CD14-positive monocyte (primary cell): ENCODE measurements at regions not wholly inside any gene's neighbourhood (a gene's known extent, or its start where the extent isn't known, plus 50 kb on each side); places are given as distances from the start of the nearest gene placed in this dataset.
A peak's percentile ranks its signal among the peaks of the same experiment; 100 is the strongest.

Source experiments
- DNase-seq, 3 donors: peaks; one replicate each; pipeline ENCODE4 v3.0.0-alpha.2; 2011 to 2022
- H2AFZ ChIP-seq: 2 replicates; pipeline ENCODE4 v1.6.0; 2012; ENCODE audit warnings: mild to moderate bottlenecking, low read depth, low read length, inconsistent platforms; ENCODE audit not compliant: insufficient read depth, poor library complexity, severe bottlenecking
- H3K27ac ChIP-seq, 2 donors: 1 replicate in 1 of 2; 2 replicates in 1 of 2; pipeline ENCODE4 v1.5.1; 2012 to 2013; ENCODE audit warnings: low read length in 2 of 2, control low read depth in 1 of 2, inconsistent platforms in 1 of 2, low read depth in 1 of 2, mild to moderate bottlenecking in 1 of 2
- H3K27me3 ChIP-seq, 2 donors: one replicate each; pipeline versions ENCODE4 v1.6.0 to v1.6.1; 2011 to 2013; ENCODE audit warnings: low read length in 2 of 2; ENCODE audit not compliant: control insufficient read depth in 2 of 2, insufficient read depth in 2 of 2
- H3K36me3 ChIP-seq, 2 donors: replicated peaks in 1 of 2; 1 replicate in 1 of 2; 2 replicates in 1 of 2; pipeline versions ENCODE4 v1.5.1 to v1.6.1; 2012 to 2013; ENCODE audit warnings: low read length in 2 of 2, control low read depth in 1 of 2, inconsistent platforms in 1 of 2, mild to moderate bottlenecking in 1 of 2; ENCODE audit not compliant: insufficient read depth in 2 of 2, control insufficient read depth in 1 of 2
- H3K4me1 ChIP-seq, 2 donors: 1 replicate in 1 of 2; 2 replicates in 1 of 2; pipeline versions ENCODE4 v1.5.1 to v1.6.1; 2012 to 2013; ENCODE audit warnings: low read length in 2 of 2, control low read depth in 1 of 2, inconsistent platforms in 1 of 2, mild to moderate bottlenecking in 1 of 2, moderate library complexity in 1 of 2; ENCODE audit not compliant: insufficient read depth in 2 of 2, control insufficient read depth in 1 of 2
- H3K4me2 ChIP-seq: replicated peaks from 2 replicates; pipeline ENCODE3; 2012; ENCODE audit warnings: low read length, moderate library complexity, mild to moderate bottlenecking; ENCODE audit not compliant: poor library complexity, severe bottlenecking; ENCODE audit errors: extremely low read depth
- H3K4me3 ChIP-seq, 3 experiments: fragments of 200-600 bp in 1 of 3; sonication (generic) in 1 of 3; replicated peaks in 1 of 3; 1 replicate in 2 of 3; 2 replicates in 1 of 3; pipeline ENCODE4 v1.5.1; 2011 to 2013; ENCODE audit warnings: low read length in 3 of 3, mild to moderate bottlenecking in 3 of 3, control low read depth in 2 of 3, low read depth in 2 of 3, inconsistent platforms in 1 of 3, moderate library complexity in 1 of 3
- H3K79me2 ChIP-seq: 2 replicates; pipeline ENCODE4 v1.6.0; 2012; ENCODE audit warnings: mild to moderate bottlenecking, control low read depth, inconsistent platforms, low read length, moderate library complexity; ENCODE audit not compliant: insufficient read depth
- H3K9ac ChIP-seq: 2 replicates; pipeline ENCODE4 v1.6.0; 2017; ENCODE audit warnings: low read length, mild to moderate bottlenecking; ENCODE audit not compliant: insufficient read depth, poor library complexity, severe bottlenecking
- H3K9me3 ChIP-seq, 2 donors: replicated peaks in 1 of 2; 1 replicate in 1 of 2; 2 replicates in 1 of 2; pipeline versions ENCODE4 v1.5.1 to v1.6.1; 2012 to 2013; ENCODE audit warnings: low read length in 2 of 2, control low read depth in 1 of 2; ENCODE audit not compliant: control insufficient read depth in 1 of 2, insufficient read depth in 1 of 2
- H4K20me1 ChIP-seq: 2 replicates; pipeline ENCODE4 v1.6.0; 2012; ENCODE audit warnings: mild to moderate bottlenecking, low read length, control low read depth, moderate library complexity; ENCODE audit not compliant: insufficient read depth
- H3K27ac Mint-ChIP-seq, 7 donors: one replicate each; pipeline ENCODE4 v1.8.0; 2020; ENCODE audit warnings: mild to moderate bottlenecking in 7 of 7, mixed read lengths in 7 of 7, moderate library complexity in 6 of 7, inconsistent platforms in 2 of 7
- H3K27me3 Mint-ChIP-seq, 3 donors: one replicate each; pipeline ENCODE4 v1.8.0; 2021 to 2022; ENCODE audit warnings: low read depth in 3 of 3, mild to moderate bottlenecking in 3 of 3, mixed read lengths in 3 of 3, moderate library complexity in 3 of 3, inconsistent platforms in 1 of 3
- H3K36me3 Mint-ChIP-seq, 2 donors: one replicate each; pipeline ENCODE4 v1.8.0; 2020; ENCODE audit warnings: mixed read lengths in 2 of 2, inconsistent platforms in 1 of 2, mild to moderate bottlenecking in 1 of 2
- H3K4me1 Mint-ChIP-seq: one replicate; pipeline ENCODE4 v1.8.0; 2020; ENCODE audit warnings: mild to moderate bottlenecking, mixed read lengths
- H3K4me3 Mint-ChIP-seq, 2 donors: one replicate each; pipeline ENCODE4 v1.8.0; 2020; ENCODE audit warnings: mild to moderate bottlenecking in 2 of 2, mixed read lengths in 2 of 2, moderate library complexity in 1 of 2
- H3K9me3 Mint-ChIP-seq, 7 donors: one replicate each; pipeline ENCODE4 v1.8.0; 2020 to 2022; ENCODE audit warnings: mixed read lengths in 7 of 7, mild to moderate bottlenecking in 6 of 7, moderate library complexity in 6 of 7, inconsistent platforms in 2 of 7
- WGBS: methylation state at CpG from one replicate; pipeline ENCODE4 v1.1.5; 2013; ENCODE audit warnings: missing lambda C conversion rate; ENCODE audit not compliant: insufficient coverage; 5-methylcytosine and 5-hydroxymethylcytosine counted together
- intact Hi-C, 2 donors: fragments of 100-400 bp; cut with micrococcal nuclease; formaldehyde crosslinking; loops; one replicate each; pipeline versions ENCODE4 v1.15.0 to v1.15.1; 2023
- TF ChIP-seq, protein P1 (sequence below): fragments of 200-600 bp; IDR thresholded peaks from one replicate; pipeline ENCODE4 v1.8.0; 2022; ENCODE audit warnings: antibody characterized with exemption, mild to moderate bottlenecking

DNA sequence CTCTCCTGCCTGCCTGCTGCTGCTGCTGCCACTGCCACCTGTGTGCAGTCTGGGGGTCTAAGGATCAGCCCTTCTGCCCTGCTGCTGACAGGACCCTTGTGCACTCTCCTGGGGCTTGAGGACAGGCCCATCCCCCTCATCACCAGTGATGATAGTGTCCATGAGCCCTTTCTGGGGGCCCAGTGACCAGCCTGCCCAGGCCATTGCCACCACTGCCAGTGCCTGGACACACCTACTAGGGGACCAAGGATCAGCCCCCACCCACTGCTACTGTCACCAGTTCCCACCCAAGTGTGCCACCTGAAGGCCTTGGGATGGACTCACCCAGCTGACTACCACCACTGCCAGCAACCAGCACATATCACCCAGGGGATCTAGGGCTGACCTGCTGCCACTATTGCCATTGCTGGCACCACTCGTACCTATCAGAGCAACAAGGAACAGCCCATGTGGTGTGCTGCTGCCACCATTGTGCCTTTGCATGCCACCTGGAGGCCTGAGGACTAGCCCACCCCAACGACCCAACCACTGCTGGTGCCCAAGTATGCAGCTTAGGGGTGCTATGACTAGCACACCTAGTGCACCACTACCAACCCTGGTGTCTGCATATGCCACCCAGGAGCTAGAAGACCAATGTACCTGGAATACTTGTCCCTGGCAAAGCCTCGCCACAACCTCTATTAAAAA lies 994.3 kb downstream of the PCDH17 start:
- no peaks in the 10 kb centered on the region for H3K36me3 Mint-ChIP-seq
- H3K9me3 Mint-ChIP-seq = peaks cover 12 to 31% (median 20%) of the 10 kb centered on the region in 7 donors
- Histone ChIP-seq H3K9me3 (peaks cover 20 to 23% of the 10 kb centered on the region in 2 donors), H3K4me2 (no peak overlapping the region), H3K27me3 (no peaks in the 10 kb centered on the region), H3K4me3 (no peak overlapping the region), H3K4me1 (no peaks in the 10 kb centered on the region), H4K20me1 (no peaks in the 10 kb centered on the region), H3K36me3 (no peaks in the 10 kb centered on the region), H3K27ac (no peak overlapping the region), H3K79me2 (no peaks in the 10 kb centered on the region), H3K9ac (no peak overlapping the region), H2AFZ (no peak overlapping the region)
- no peak overlapping the region for H3K4me3 Mint-ChIP-seq
- H3K27ac Mint-ChIP-seq = peak overlapping the region in 1 of 7 donors; percentile 8
- peaks cover 0 to 2% (median 0%) of the 10 kb centered on the region in 3 donors for H3K27me3 Mint-ChIP-seq
- TF ChIP-seq, protein P1, sequence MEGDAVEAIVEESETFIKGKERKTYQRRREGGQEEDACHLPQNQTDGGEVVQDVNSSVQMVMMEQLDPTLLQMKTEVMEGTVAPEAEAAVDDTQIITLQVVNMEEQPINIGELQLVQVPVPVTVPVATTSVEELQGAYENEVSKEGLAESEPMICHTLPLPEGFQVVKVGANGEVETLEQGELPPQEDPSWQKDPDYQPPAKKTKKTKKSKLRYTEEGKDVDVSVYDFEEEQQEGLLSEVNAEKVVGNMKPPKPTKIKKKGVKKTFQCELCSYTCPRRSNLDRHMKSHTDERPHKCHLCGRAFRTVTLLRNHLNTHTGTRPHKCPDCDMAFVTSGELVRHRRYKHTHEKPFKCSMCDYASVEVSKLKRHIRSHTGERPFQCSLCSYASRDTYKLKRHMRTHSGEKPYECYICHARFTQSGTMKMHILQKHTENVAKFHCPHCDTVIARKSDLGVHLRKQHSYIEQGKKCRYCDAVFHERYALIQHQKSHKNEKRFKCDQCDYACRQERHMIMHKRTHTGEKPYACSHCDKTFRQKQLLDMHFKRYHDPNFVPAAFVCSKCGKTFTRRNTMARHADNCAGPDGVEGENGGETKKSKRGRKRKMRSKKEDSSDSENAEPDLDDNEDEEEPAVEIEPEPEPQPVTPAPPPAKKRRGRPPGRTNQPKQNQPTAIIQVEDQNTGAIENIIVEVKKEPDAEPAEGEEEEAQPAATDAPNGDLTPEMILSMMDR = no peak
- no peak for DNase-seq
- intact Hi-C loops = no loop called here
- no peaks in the 10 kb centered on the region for H3K4me1 Mint-ChIP-seq
- WGBS = 81% methylated on average over 3 of the region's 3 CpGs

DNA sequence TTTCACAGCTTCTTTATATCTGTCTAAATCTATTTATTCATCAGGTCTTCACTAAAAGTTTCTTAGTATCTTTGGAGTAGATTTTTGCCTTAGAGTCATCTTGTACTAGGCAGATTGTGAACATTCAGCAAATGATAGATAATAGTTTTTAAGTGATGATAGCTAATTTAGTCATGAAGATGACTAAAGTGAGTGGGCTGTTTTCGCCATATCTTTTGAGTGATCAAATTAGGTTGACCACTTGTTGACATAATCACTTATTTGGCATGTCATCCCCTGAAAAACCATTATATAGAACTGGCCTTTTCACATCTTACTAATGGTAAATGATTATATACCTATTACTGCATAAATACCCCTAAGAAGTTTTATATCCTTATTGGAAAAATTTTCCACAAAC lies 999.2 kb downstream of the PCDH17 start:
- Histone ChIP-seq H3K27me3 (no peaks in the 10 kb centered on the region), H3K4me3 (no peak overlapping the region), H3K79me2 (no peaks in the 10 kb centered on the region), H3K36me3 (no peaks in the 10 kb centered on the region), H3K9ac (no peak overlapping the region), H4K20me1 (no peaks in the 10 kb centered on the region), H3K4me2 (no peak overlapping the region), H3K27ac (no peak overlapping the region), H3K4me1 (no peaks in the 10 kb centered on the region), H2AFZ (no peak overlapping the region), H3K9me3 (peaks cover 8 to 12% of the 10 kb centered on the region in 2 donors)
- Mint-ChIP-seq H3K27me3 (peaks cover 0 to 2% (median 0%) of the 10 kb centered on the region in 3 donors), H3K36me3 (no peaks in the 10 kb centered on the region), H3K27ac (no peak overlapping the region), H3K4me3 (no peak overlapping the region), H3K9me3 (peaks cover 5 to 24% (median 11%) of the 10 kb centered on the region in 7 donors), H3K4me1 (no peaks in the 10 kb centered on the region)
- DNase-seq = no peak
- WGBS = no CpG with 5 or more reads among the region's 1 CpG
- TF ChIP-seq, protein P1 = no peak
- intact Hi-C loops = no loop called here
